HEK293 (cell line): ENCODE measurements at regions not wholly inside any gene's neighbourhood (a gene's known extent, or its start where the extent isn't known, plus 50 kb on each side); places are given as distances from the start of the nearest gene placed in this dataset.

Experiments used
- CTCF ChIA-PET: fragments of 350-600 bp; formaldehyde crosslinking; extraction: SDS; loops from one replicate; lab custom pipeline; 2021; ENCODE audit warnings: antibody characterized with exemption; lab: Yijun Ruan, JAX
- POLR2A ChIA-PET: fragments of 300-600 bp; formaldehyde crosslinking; extraction: SDS; loops from one replicate; lab custom pipeline; 2020; ENCODE audit warnings: antibody characterized with exemption, inconsistent platforms; lab: Yijun Ruan, JAX
- H3K27ac ChIP-seq: fragments of 200-500 bp; sonication (Bioruptor generic); 2 replicates; pipeline ENCODE4 v1.5.1; 2014; ENCODE audit warnings: low read depth, low read length, control low read depth, inconsistent platforms; ENCODE audit errors: extremely low read depth
- H3K36me3 ChIP-seq, 2 experiments: fragments of 200-500 bp in 1 of 2; sonication (Bioruptor generic) in 1 of 2; 1 replicate in 1 of 2; 2 replicates in 1 of 2; pipeline ENCODE4 v1.5.1; 2014 to 2017; ENCODE audit warnings: inconsistent platforms in 2 of 2, low read length in 2 of 2; ENCODE audit not compliant: control insufficient read depth in 2 of 2, insufficient read depth in 1 of 2
- H3K4me1 ChIP-seq: fragments of 200-500 bp; sonication (Bioruptor generic); 2 replicates; pipeline ENCODE4 v1.5.1; 2014; ENCODE audit warnings: mild to moderate bottlenecking, low read length, inconsistent platforms; ENCODE audit not compliant: control insufficient read depth, insufficient read depth
- H3K4me3 ChIP-seq: 2 replicates; pipeline ENCODE4 v1.5.1; 2011; ENCODE audit warnings: low read depth, mild to moderate bottlenecking, control low read depth, low read length, moderate library complexity
- H3K9me3 ChIP-seq: fragments of 200-500 bp; sonication (Bioruptor generic); 2 replicates; pipeline ENCODE4 v1.5.1; 2014; ENCODE audit warnings: low read depth, low read length, inconsistent platforms; ENCODE audit not compliant: control insufficient read depth, insufficient read depth
- GLI4 ChIP-seq: fragments of 450-650 bp; formaldehyde crosslinking; IDR thresholded peaks from 2 replicates; pipeline ENCODE4 v1.5.1; 2016; ENCODE audit warnings: missing biosample characterization, missing genetic modification characterization
- KLF1 ChIP-seq: fragments of 450-650 bp; formaldehyde crosslinking; IDR thresholded peaks from 2 replicates; pipeline ENCODE4 v1.5.1; 2016; ENCODE audit warnings: missing biosample characterization, missing genetic modification characterization
- SCRT2 ChIP-seq: fragments of 450-650 bp; formaldehyde crosslinking; IDR thresholded peaks from 2 replicates; pipeline ENCODE4 v1.5.1; 2016; ENCODE audit warnings: missing biosample characterization, missing genetic modification characterization
- ZFP3 ChIP-seq: fragments of 450-650 bp; formaldehyde crosslinking; IDR thresholded peaks from 2 replicates; pipeline ENCODE4 v1.5.1; 2016; ENCODE audit warnings: low read depth, missing biosample characterization, missing genetic modification characterization
- ZNF10 ChIP-seq: fragments of 450-650 bp; formaldehyde crosslinking; IDR thresholded peaks from 2 replicates; pipeline ENCODE4 v1.5.1; 2017; ENCODE audit warnings: missing biosample characterization, missing genetic modification characterization
- ZNF132 ChIP-seq: fragments of 450-650 bp; formaldehyde crosslinking; IDR thresholded peaks from 2 replicates; pipeline ENCODE4 v1.5.1; 2017; ENCODE audit warnings: missing biosample characterization, missing genetic modification characterization, borderline replicate concordance
- ZNF214 ChIP-seq: fragments of 450-650 bp; formaldehyde crosslinking; IDR thresholded peaks from 2 replicates; pipeline ENCODE4 v1.5.1; 2017; ENCODE audit warnings: missing biosample characterization, mild to moderate bottlenecking, missing genetic modification characterization, borderline replicate concordance
- ZNF24 ChIP-seq: fragments of 450-650 bp; formaldehyde crosslinking; IDR thresholded peaks from 2 replicates; pipeline ENCODE4 v1.5.1; 2016; ENCODE audit warnings: missing biosample characterization, missing genetic modification characterization
- ZNF302 ChIP-seq: fragments of 450-650 bp; formaldehyde crosslinking; IDR thresholded peaks from 2 replicates; pipeline ENCODE4 v1.5.1; 2016; ENCODE audit warnings: missing biosample characterization, missing genetic modification characterization, low read depth
- ZNF394 ChIP-seq: fragments of 450-650 bp; formaldehyde crosslinking; IDR thresholded peaks from 2 replicates; pipeline ENCODE4 v1.5.1; 2016; ENCODE audit warnings: missing biosample characterization, missing genetic modification characterization, mild to moderate bottlenecking, moderate library complexity, borderline replicate concordance
- ZNF501 ChIP-seq: fragments of 450-650 bp; formaldehyde crosslinking; IDR thresholded peaks from 2 replicates; pipeline ENCODE4 v1.5.1; 2016; ENCODE audit warnings: missing biosample characterization, missing genetic modification characterization
- ZNF747 ChIP-seq: fragments of 450-650 bp; formaldehyde crosslinking; IDR thresholded peaks from 2 replicates; pipeline ENCODE4 v1.5.1; 2016; ENCODE audit warnings: missing biosample characterization, missing genetic modification characterization
- TF ChIP-seq, protein P1 (sequence below): fragments of 450-650 bp; formaldehyde crosslinking; IDR thresholded peaks from 2 replicates; pipeline ENCODE4 v1.5.1; 2016; ENCODE audit warnings: missing biosample characterization, missing genetic modification characterization
- TF ChIP-seq, protein P2 (sequence below): fragments of 450-650 bp; formaldehyde crosslinking; optimal IDR thresholded peaks from 2 replicates; pipeline ENCODE3; 2016; ENCODE audit warnings: missing biosample characterization, mild to moderate bottlenecking, missing genetic modification characterization
- TF ChIP-seq, protein P3 (sequence below): fragments of 450-650 bp; formaldehyde crosslinking; IDR thresholded peaks from 2 replicates; pipeline ENCODE4 v1.5.1; 2016; ENCODE audit warnings: missing biosample characterization, missing genetic modification characterization
- TF ChIP-seq, protein P4 (sequence below): fragments of 450-650 bp; formaldehyde crosslinking; IDR thresholded peaks from 2 replicates; pipeline ENCODE4; 2016; ENCODE audit warnings: missing biosample characterization, missing genetic modification characterization
- TF ChIP-seq, protein P5 (sequence below): fragments of 450-650 bp; formaldehyde crosslinking; IDR thresholded peaks from 2 replicates; pipeline ENCODE4 v1.5.1; 2016; ENCODE audit warnings: missing biosample characterization, missing genetic modification characterization

DNA sequence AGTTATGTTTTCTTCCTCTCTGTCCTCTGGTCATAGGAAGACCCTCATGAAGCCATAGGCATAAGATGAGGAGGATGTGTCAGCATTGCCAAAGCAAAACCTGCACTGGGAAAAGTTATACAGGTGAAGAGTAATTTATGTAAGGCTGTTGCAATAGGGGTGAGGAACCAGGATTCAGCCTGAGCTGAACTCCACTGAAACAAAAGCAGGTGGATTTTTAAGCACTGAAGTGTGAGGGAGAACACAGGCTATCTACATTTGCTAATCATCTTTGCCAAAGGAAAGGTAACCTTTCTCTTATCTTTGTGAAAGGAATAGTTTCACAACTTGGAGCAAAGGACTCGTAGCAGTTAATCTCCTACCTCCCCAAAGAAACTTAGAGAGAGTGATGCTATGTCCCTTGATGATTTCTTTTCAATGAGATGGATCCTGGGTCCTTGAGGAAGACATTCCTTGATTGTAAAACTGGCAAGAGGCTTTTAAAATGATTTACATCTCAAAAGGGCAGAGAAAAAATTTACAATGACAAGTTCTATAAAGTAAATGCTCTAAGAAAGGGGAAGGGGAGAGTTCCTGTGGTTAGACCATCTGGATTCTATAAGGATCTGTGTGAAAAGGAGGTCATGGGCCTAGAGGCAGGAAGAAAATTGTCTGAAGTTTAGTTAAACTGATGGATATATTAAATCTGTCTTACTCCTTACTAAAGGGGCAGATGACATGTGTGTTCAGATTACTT is 385.4 kb upstream of the CDH7 start:
- H3K9me3 ChIP-seq: no peaks in the 10 kb centered on the region
- ChIA-PET CTCF (no interaction called here), POLR2A (no interaction called here)
- H3K36me3 ChIP-seq: no peaks in the 10 kb centered on the region
- no peak overlapping the region for H3K4me3 ChIP-seq
- no peak for TF ChIP-seq SCRT2 (tag by site-specific recombination)
- TF ChIP-seq, all 188 proteins: peak for 0
- Histone ChIP-seq H3K4me1 (no peaks in the 10 kb centered on the region), H3K27ac (no peak overlapping the region)

DNA sequence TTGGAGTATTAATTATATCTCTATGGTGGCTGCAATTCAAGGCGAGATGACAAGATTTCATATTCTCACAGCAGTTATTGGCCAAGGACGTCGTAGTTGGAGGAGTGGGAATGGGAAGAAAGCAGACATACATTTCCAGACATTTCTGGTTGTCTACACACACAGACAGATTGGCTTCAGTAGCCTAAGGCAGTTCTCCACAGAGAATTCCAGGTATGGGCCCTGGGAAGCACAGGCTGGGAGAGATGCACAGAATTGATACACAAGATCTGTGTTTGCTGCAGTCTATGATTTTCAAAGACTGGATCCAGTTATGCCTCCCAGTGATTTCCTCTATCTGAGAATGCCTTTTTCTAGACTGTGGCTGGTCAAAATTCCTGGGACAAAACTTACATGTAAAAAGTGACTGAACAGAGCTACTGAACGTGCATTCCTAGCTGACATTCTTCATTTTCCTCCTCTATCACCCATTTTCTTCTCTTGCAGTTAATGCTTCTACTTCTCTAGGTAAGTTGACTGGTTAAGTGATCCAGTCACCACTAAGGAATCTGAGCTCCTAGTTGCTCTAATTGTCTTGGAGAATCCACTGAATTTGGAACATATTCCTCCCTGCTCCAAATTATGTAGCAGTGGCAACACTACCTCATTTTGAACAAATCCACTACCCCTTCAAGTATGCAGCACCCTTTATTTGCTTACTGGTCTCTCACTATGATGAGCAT is 386.7 kb upstream of the CDH7 start:
- CTCF ChIA-PET: no interaction called here
- POLR2A ChIA-PET: no interaction called here
- Histone ChIP-seq H3K4me1 (no peaks in the 10 kb centered on the region), H3K27ac (no peak overlapping the region)
- no peak for TF ChIP-seq ZNF24 (tag by site-specific recombination)
- no peak for TF ChIP-seq ZNF214 (tag by site-specific recombination)
- TF ChIP-seq, protein P1, sequence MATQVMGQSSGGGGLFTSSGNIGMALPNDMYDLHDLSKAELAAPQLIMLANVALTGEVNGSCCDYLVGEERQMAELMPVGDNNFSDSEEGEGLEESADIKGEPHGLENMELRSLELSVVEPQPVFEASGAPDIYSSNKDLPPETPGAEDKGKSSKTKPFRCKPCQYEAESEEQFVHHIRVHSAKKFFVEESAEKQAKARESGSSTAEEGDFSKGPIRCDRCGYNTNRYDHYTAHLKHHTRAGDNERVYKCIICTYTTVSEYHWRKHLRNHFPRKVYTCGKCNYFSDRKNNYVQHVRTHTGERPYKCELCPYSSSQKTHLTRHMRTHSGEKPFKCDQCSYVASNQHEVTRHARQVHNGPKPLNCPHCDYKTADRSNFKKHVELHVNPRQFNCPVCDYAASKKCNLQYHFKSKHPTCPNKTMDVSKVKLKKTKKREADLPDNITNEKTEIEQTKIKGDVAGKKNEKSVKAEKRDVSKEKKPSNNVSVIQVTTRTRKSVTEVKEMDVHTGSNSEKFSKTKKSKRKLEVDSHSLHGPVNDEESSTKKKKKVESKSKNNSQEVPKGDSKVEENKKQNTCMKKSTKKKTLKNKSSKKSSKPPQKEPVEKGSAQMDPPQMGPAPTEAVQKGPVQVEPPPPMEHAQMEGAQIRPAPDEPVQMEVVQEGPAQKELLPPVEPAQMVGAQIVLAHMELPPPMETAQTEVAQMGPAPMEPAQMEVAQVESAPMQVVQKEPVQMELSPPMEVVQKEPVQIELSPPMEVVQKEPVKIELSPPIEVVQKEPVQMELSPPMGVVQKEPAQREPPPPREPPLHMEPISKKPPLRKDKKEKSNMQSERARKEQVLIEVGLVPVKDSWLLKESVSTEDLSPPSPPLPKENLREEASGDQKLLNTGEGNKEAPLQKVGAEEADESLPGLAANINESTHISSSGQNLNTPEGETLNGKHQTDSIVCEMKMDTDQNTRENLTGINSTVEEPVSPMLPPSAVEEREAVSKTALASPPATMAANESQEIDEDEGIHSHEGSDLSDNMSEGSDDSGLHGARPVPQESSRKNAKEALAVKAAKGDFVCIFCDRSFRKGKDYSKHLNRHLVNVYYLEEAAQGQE (tag by site-specific recombination): no peak
- TF ChIP-seq, protein P2, sequence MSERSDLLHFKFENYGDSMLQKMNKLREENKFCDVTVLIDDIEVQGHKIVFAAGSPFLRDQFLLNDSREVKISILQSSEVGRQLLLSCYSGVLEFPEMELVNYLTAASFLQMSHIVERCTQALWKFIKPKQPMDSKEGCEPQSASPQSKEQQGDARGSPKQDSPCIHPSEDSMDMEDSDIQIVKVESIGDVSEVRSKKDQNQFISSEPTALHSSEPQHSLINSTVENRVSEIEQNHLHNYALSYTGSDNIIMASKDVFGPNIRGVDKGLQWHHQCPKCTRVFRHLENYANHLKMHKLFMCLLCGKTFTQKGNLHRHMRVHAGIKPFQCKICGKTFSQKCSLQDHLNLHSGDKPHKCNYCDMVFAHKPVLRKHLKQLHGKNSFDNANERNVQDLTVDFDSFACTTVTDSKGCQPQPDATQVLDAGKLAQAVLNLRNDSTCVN (tag by site-specific recombination): no peak
- TF ChIP-seq, all 188 proteins: peak for 0
- H3K9me3 ChIP-seq: no peaks in the 10 kb centered on the region
- H3K36me3 ChIP-seq: no peaks in the 10 kb centered on the region
- no peak overlapping the region for H3K4me3 ChIP-seq

DNA sequence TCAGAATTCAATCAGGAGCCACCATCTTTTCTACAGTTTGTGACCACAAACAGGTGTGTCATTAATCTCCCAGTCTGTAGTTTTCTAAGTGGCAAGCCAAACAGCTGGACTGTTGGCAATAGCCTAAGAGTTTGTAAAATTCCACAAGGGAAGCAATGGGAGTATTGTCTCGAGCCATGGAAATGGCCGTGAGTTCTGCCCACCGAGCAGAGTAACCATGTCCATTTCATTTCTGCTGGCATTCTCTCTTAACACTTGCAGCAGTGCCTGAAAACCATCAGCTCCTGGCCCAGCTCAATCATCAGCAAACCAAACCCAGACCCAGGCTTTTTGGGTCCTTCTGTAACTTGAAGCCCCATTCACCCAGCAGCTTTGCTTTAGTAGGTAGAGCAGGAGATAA is 387.8 kb upstream of the CDH7 start:
- H3K36me3 ChIP-seq: no peaks in the 10 kb centered on the region
- no peak overlapping the region for H3K4me3 ChIP-seq
- no peaks in the 10 kb centered on the region for H3K4me1 ChIP-seq
- CTCF ChIA-PET: no interaction called here
- H3K9me3 ChIP-seq: no peaks in the 10 kb centered on the region
- H3K27ac ChIP-seq: no peak overlapping the region
- POLR2A ChIA-PET: no interaction called here
- TF ChIP-seq KLF1 (tag by site-specific recombination): no peak
- TF ChIP-seq ZNF132: no peak
- TF ChIP-seq, protein P3, sequence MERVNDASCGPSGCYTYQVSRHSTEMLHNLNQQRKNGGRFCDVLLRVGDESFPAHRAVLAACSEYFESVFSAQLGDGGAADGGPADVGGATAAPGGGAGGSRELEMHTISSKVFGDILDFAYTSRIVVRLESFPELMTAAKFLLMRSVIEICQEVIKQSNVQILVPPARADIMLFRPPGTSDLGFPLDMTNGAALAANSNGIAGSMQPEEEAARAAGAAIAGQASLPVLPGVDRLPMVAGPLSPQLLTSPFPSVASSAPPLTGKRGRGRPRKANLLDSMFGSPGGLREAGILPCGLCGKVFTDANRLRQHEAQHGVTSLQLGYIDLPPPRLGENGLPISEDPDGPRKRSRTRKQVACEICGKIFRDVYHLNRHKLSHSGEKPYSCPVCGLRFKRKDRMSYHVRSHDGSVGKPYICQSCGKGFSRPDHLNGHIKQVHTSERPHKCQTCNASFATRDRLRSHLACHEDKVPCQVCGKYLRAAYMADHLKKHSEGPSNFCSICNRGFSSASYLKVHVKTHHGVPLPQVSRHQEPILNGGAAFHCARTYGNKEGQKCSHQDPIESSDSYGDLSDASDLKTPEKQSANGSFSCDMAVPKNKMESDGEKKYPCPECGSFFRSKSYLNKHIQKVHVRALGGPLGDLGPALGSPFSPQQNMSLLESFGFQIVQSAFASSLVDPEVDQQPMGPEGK (tag by site-specific recombination): no peak
- TF ChIP-seq, protein P4, sequence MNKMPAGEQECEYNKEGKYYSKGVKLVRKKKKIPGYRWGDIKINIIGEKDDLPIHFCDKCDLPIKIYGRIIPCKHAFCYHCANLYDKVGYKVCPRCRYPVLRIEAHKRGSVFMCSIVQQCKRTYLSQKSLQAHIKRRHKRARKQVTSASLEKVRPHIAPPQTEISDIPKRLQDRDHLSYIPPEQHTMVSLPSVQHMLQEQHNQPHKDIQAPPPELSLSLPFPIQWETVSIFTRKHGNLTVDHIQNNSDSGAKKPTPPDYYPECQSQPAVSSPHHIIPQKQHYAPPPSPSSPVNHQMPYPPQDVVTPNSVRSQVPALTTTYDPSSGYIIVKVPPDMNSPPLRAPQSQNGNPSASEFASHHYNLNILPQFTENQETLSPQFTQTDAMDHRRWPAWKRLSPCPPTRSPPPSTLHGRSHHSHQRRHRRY (tag by site-specific recombination): no peak
- TF ChIP-seq GLI4: no peak
- no peak for TF ChIP-seq ZNF747 (tag by site-specific recombination)
- no peak for TF ChIP-seq ZNF501
- TF ChIP-seq ZNF10 (tag by site-specific recombination): no peak
- no peak for TF ChIP-seq ZNF394 (tag by site-specific recombination)
- TF ChIP-seq ZFP3 (tag by site-specific recombination): no peak
- no peak for TF ChIP-seq ZNF302 (tag by site-specific recombination)
- TF ChIP-seq, protein P5, sequence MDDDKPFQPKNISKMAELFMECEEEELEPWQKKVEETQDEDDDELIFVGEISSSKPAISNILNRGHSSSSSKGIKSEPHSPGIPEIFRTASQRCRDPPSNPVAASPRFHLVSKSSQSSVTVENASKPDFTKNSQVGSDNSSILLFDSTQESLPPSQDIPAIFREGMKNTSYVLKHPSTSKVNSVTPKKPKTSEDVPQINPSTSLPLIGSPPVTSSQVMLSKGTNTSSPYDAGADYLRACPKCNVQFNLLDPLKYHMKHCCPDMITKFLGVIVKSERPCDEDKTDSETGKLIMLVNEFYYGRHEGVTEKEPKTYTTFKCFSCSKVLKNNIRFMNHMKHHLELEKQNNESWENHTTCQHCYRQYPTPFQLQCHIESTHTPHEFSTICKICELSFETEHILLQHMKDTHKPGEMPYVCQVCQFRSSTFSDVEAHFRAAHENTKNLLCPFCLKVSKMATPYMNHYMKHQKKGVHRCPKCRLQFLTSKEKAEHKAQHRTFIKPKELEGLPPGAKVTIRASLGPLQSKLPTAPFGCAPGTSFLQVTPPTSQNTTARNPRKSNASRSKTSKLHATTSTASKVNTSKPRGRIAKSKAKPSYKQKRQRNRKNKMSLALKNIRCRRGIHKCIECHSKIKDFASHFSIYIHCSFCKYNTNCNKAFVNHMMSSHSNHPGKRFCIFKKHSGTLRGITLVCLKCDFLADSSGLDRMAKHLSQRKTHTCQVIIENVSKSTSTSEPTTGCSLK (tag by site-specific recombination): no peak
